ENCODE measurements at regions not wholly inside any gene's neighbourhood (a gene's known extent, or its start where the extent isn't known, plus 50 kb on each side); places are given as distances from the start of the nearest gene placed in this dataset.

- no peak overlapping the region for H3K9ac ChIP-seq (ENCODE audit: low read length)
- no peak overlapping the region for H3K4me3 ChIP-seq (ENCODE audit: low read length)
- H3K9me3 ChIP-seq (replicated peaks; ENCODE audit: insufficient read depth, low read length) = no peaks in the 10 kb centered on the region
- no peaks in the 10 kb centered on the region for H3K9me2 ChIP-seq (replicated peaks; ENCODE audit: insufficient read depth, low read length)
- H3F3A ChIP-seq (ENCODE audit: insufficient read depth, low read length) = no peaks in the 10 kb centered on the region
- H3K79me2 ChIP-seq (ENCODE audit: low read length) = no peaks in the 10 kb centered on the region
- H2AFZ ChIP-seq (ENCODE audit: low read length) = no peak overlapping the region
- no peak overlapping the region for H3K27ac ChIP-seq (ENCODE audit: low read length)
- no peak overlapping the region for H3K4me2 ChIP-seq (ENCODE audit: low read depth, low read length)
- no peak for DNase-seq
- H3K27me3 ChIP-seq (replicated peaks; ENCODE audit: insufficient read depth, low read length) = no peaks in the 10 kb centered on the region
- TF ChIP-seq CTCF (IDR thresholded peaks at IDR 0.05; ENCODE audit: low read length) (no peak), EZH2 (optimal IDR thresholded peaks at IDR 0.05; ENCODE audit: low read depth, low read length) (no peak), EZH2phosphoT487 (IDR thresholded peaks at IDR 0.05; ENCODE audit: low read length) (no peak)
- H3K4me1 ChIP-seq (ENCODE audit: low read length) = no peaks in the 10 kb centered on the region
- no peaks in the 10 kb centered on the region for H3K36me3 ChIP-seq (replicated peaks; ENCODE audit: insufficient read depth, low read length)
- no peaks in the 10 kb centered on the region for H4K20me1 ChIP-seq (ENCODE audit: insufficient read depth, low read length)
These were observed 173.5 kb downstream of the BAMBI start for GRCh38 chr10:28850784-28851183.

GRCh38 chr10:28853195-28853594 lies 175.9 kb downstream of the BAMBI start:
- Histone ChIP-seq H3K4me2 (ENCODE audit: low read depth, low read length) (no peak overlapping the region), H2AFZ (ENCODE audit: low read length) (no peak overlapping the region), H3K79me2 (ENCODE audit: low read length) (no peaks in the 10 kb centered on the region), H3K27me3 (replicated peaks; ENCODE audit: insufficient read depth, low read length) (no peaks in the 10 kb centered on the region), H3K9me2 (replicated peaks; ENCODE audit: insufficient read depth, low read length) (no peaks in the 10 kb centered on the region), H3K9ac (ENCODE audit: low read length) (no peak overlapping the region), H3K4me1 (ENCODE audit: low read length) (no peaks in the 10 kb centered on the region), H3K9me3 (replicated peaks; ENCODE audit: insufficient read depth, low read length) (no peaks in the 10 kb centered on the region), H3K4me3 (ENCODE audit: low read length) (no peak overlapping the region), H3F3A (ENCODE audit: insufficient read depth, low read length) (no peaks in the 10 kb centered on the region), H4K20me1 (ENCODE audit: insufficient read depth, low read length) (no peaks in the 10 kb centered on the region), H3K27ac (ENCODE audit: low read length) (no peak overlapping the region), H3K36me3 (replicated peaks; ENCODE audit: insufficient read depth, low read length) (no peaks in the 10 kb centered on the region)
- TF ChIP-seq EZH2phosphoT487 (IDR thresholded peaks at IDR 0.05; ENCODE audit: low read length) (no peak), EZH2 (optimal IDR thresholded peaks at IDR 0.05; ENCODE audit: low read depth, low read length) (no peak), CTCF (IDR thresholded peaks at IDR 0.05; ENCODE audit: low read length) (no peak)
- no peak for DNase-seq

- TF ChIP-seq EZH2phosphoT487 (IDR thresholded peaks at IDR 0.05; ENCODE audit: low read length) = no peak
- no peak for TF ChIP-seq EZH2 (optimal IDR thresholded peaks at IDR 0.05; ENCODE audit: low read depth, low read length)
- no peak for TF ChIP-seq CTCF (IDR thresholded peaks at IDR 0.05; ENCODE audit: low read length)
- H3K9me3 ChIP-seq (replicated peaks; ENCODE audit: insufficient read depth, low read length) = no peaks in the 10 kb centered on the region
- H3K79me2 ChIP-seq (ENCODE audit: low read length) = no peaks in the 10 kb centered on the region
- no peaks in the 10 kb centered on the region for H3F3A ChIP-seq (ENCODE audit: insufficient read depth, low read length)
- H3K27ac ChIP-seq (ENCODE audit: low read length) = no peak overlapping the region
- no peaks in the 10 kb centered on the region for H3K36me3 ChIP-seq (replicated peaks; ENCODE audit: insufficient read depth, low read length)
- no peak for DNase-seq
- no peaks in the 10 kb centered on the region for H4K20me1 ChIP-seq (ENCODE audit: insufficient read depth, low read length)
- H2AFZ ChIP-seq (ENCODE audit: low read length) = no peak overlapping the region
- H3K4me3 ChIP-seq (ENCODE audit: low read length) = no peak overlapping the region
- no peaks in the 10 kb centered on the region for H3K27me3 ChIP-seq (replicated peaks; ENCODE audit: insufficient read depth, low read length)
- no peaks in the 10 kb centered on the region for H3K4me1 ChIP-seq (ENCODE audit: low read length)
- no peak overlapping the region for H3K9ac ChIP-seq (ENCODE audit: low read length)
- H3K9me2 ChIP-seq (replicated peaks; ENCODE audit: insufficient read depth, low read length) = no peaks in the 10 kb centered on the region
- H3K4me2 ChIP-seq (ENCODE audit: low read depth, low read length) = no peak overlapping the region
These were observed 179.8 kb downstream of the BAMBI start for GRCh38 chr10:28857164-28857563.
